GM12878 (cell line): ENCODE measurements at regions not wholly inside any gene's neighbourhood (a gene's known extent, or its start where the extent isn't known, plus 50 kb on each side); places are given as distances from the start of the nearest gene placed in this dataset.

ENCODE experiments used
- ATAC-seq: fragments of 200-7000 bp; cut with Tn5 transposase; 3 replicates; pipeline ENCODE4 v1.9.1; 2020; ENCODE audit warnings: mild to moderate bottlenecking, moderate library complexity
- BruUV-seq: library from RNA; stranded (reverse); fragments of 400-500 nt; replicated peaks from 2 replicates; lab custom pipeline; 2021; lab: Mats Ljungman, UMichigan
- CTCF ChIA-PET: fragments of 300-600 bp; sonication (Branson Sonifier 250); formaldehyde crosslinking; extraction: SDS; loops from one replicate; lab custom pipeline; 2021; ENCODE audit warnings: inconsistent platforms; lab: Yijun Ruan, JAX
- POLR2A ChIA-PET: fragments of 350-600 bp; formaldehyde crosslinking; extraction: SDS; loops from one replicate; lab custom pipeline; 2021; ENCODE audit warnings: inconsistent platforms; lab: Charles Lee
- RAD21 ChIA-PET: fragments of 300-600 bp; sonication (Branson Sonifier 250); formaldehyde crosslinking; loops from one replicate; lab custom pipeline; 2023; ENCODE audit warnings: antibody characterized with exemption; ENCODE audit not compliant: unreplicated experiment; lab: Charles Lee
- SMC1A ChIA-PET: fragments of 300-600 bp; sonication (Branson Sonifier 250); formaldehyde crosslinking; loops from one replicate; lab custom pipeline; 2023; ENCODE audit not compliant: unreplicated experiment, uncharacterized antibody; lab: Charles Lee
- DNase-seq: peaks from one replicate; pipeline ENCODE4 v3.0.0-alpha.2; 2011; ENCODE audit warnings: low read depth, low spot score
- FAIRE-seq: peaks from 3 replicates; lab custom pipeline; 2011; peaks lifted over from hg19 to GRCh38; lab: Jason Lieb, UNC
- H2AFZ ChIP-seq: 2 replicates; pipeline ENCODE4 v1.6.0; 2011; ENCODE audit warnings: low read depth, low read length, control low read depth; ENCODE audit not compliant: control insufficient read depth
- H3K27ac ChIP-seq: 2 replicates; pipeline ENCODE4 v1.5.1; 2011; ENCODE audit warnings: control low read depth; ENCODE audit not compliant: control insufficient read depth, insufficient read depth
- H3K27me3 ChIP-seq, 2 experiments: replicated peaks in 1 of 2; 2 replicates each; pipeline versions ENCODE4 v1.6.0 to v1.6.1; 2011; ENCODE audit warnings: low read length in 1 of 2; ENCODE audit not compliant: control insufficient read depth in 2 of 2, insufficient read depth in 2 of 2
- H3K36me3 ChIP-seq, 2 experiments: 2 replicates each; pipeline ENCODE4 v1.5.1; 2011; ENCODE audit warnings: low read length in 1 of 2; ENCODE audit not compliant: control insufficient read depth in 2 of 2, insufficient read depth in 2 of 2
- H3K4me1 ChIP-seq: 2 replicates; pipeline ENCODE4 v1.6.1; 2011; ENCODE audit warnings: mild to moderate bottlenecking, low read length, moderate library complexity, mixed read lengths; ENCODE audit not compliant: control insufficient read depth, insufficient read depth
- H3K4me2 ChIP-seq: 2 replicates; pipeline ENCODE4 v1.6.0; 2011; ENCODE audit warnings: control low read depth; ENCODE audit not compliant: control insufficient read depth, insufficient read depth
- H3K4me3 ChIP-seq: fragments of 200-600 bp; sonication (generic); 2 replicates; pipeline ENCODE4 v1.5.1; 2016
- H3K79me2 ChIP-seq: 2 replicates; pipeline ENCODE4 v1.6.0; 2011; ENCODE audit warnings: low read length; ENCODE audit not compliant: control insufficient read depth, insufficient read depth
- H3K9ac ChIP-seq: 2 replicates; pipeline ENCODE4 v1.8.0; 2011; ENCODE audit warnings: low read length, control low read depth, mixed read lengths; ENCODE audit not compliant: control insufficient read depth, insufficient read depth
- H3K9me3 ChIP-seq: replicated peaks from 3 replicates; pipeline ENCODE4 v1.5.1; 2011; ENCODE audit warnings: mild to moderate bottlenecking, low read length; ENCODE audit not compliant: control insufficient read depth, insufficient read depth
- H4K20me1 ChIP-seq: 2 replicates; pipeline ENCODE4 v1.6.0; 2011; ENCODE audit not compliant: control insufficient read depth, insufficient read depth
- ATF7 ChIP-seq: fragments of 450-650 bp; IDR thresholded peaks from 2 replicates; pipeline ENCODE4 v1.6.1; 2016; ENCODE audit warnings: low read depth, mild to moderate bottlenecking
- BACH1 ChIP-seq: fragments of 450-650 bp; IDR thresholded peaks from 2 replicates; pipeline ENCODE4 v1.6.1; 2017; ENCODE audit warnings: mild to moderate bottlenecking, borderline replicate concordance
- BCL3 ChIP-seq: IDR thresholded peaks from 2 replicates; pipeline ENCODE4 v1.6.1; 2011; ENCODE audit warnings: borderline replicate concordance, low read depth, mild to moderate bottlenecking, moderate library complexity, low read length; ENCODE audit not compliant: insufficient read depth, poor library complexity, severe bottlenecking
- BHLHE40 ChIP-seq, 2 experiments: fragments of 450-650 bp in 1 of 2; IDR thresholded peaks; 2 replicates each; pipeline ENCODE4 v1.6.1; 2011 to 2017; ENCODE audit warnings: low read depth in 2 of 2, borderline replicate concordance in 1 of 2, improper control_type of control experiment in 1 of 2, low read length in 1 of 2, mild to moderate bottlenecking in 1 of 2
- CEBPZ ChIP-seq: fragments of 150-350 bp; IDR thresholded peaks from 2 replicates; pipeline ENCODE4 v1.6.1; 2016; ENCODE audit warnings: low read depth, low read length
- E2F4 ChIP-seq: IDR thresholded peaks from 2 replicates; pipeline ENCODE4 v1.6.1; 2012; ENCODE audit warnings: low read depth, low read length, improper control_type of control experiment
- EP300 ChIP-seq, 2 experiments: fragments of 150-350 bp in 1 of 2; IDR thresholded peaks; 2 replicates each; pipeline ENCODE4 v1.6.1; 2011 to 2012; ENCODE audit warnings: low read depth in 2 of 2, low read length in 2 of 2, borderline replicate concordance in 1 of 2, improper control_type of control experiment in 1 of 2, inconsistent platforms in 1 of 2; ENCODE audit not compliant: control insufficient read depth in 1 of 2
- FOXM1 ChIP-seq: IDR thresholded peaks from 2 replicates; pipeline ENCODE4 v1.6.1; 2012; ENCODE audit warnings: low read depth, mild to moderate bottlenecking, inconsistent platforms, low read length, moderate library complexity
- MLLT1 ChIP-seq: fragments of 450-650 bp; IDR thresholded peaks from 2 replicates; pipeline ENCODE4 v1.6.1; 2016; ENCODE audit warnings: mild to moderate bottlenecking
- NKRF ChIP-seq: fragments of 450-650 bp; conservative IDR thresholded peaks from 2 replicates; pipeline ENCODE4 v1.6.1; 2017; ENCODE audit warnings: mild to moderate bottlenecking, moderate library complexity
- SP1 ChIP-seq: IDR thresholded peaks from one replicate; pipeline ENCODE4 v1.6.1; 2011; ENCODE audit warnings: low read depth, low read length
- TARDBP ChIP-seq: IDR thresholded peaks from 2 replicates; pipeline ENCODE4 v1.6.1; 2016; ENCODE audit warnings: borderline replicate concordance
- YY1 ChIP-seq: IDR thresholded peaks from 2 replicates; pipeline ENCODE4 v1.6.1; 2011; ENCODE audit warnings: low read depth, mild to moderate bottlenecking, low read length
- WGBS: methylation state at CpG from one replicate; pipeline ENCODE4 v1.1.6; 2016; ENCODE audit warnings: low lambda C conversion rate; ENCODE audit not compliant: insufficient replicate concordance, insufficient coverage; ENCODE audit errors: missing lambda C conversion rate; 5-methylcytosine and 5-hydroxymethylcytosine counted together
- in situ Hi-C: fragments of 300-500 bp; cut with MboI; formaldehyde crosslinking; loops from 9 replicates; pipeline ENCODE4 v1.14.3; 2018; ENCODE audit warnings: mixed read lengths
- intact Hi-C: fragments of 100-400 bp; cut with micrococcal nuclease; formaldehyde crosslinking; loops from one replicate; pipeline ENCODE4 v1.14.2; 2022; ENCODE audit not compliant: unreplicated experiment

- Histone ChIP-seq H3K79me2 (no peaks in the 10 kb centered on the region), H3K4me1 (no peaks in the 10 kb centered on the region), H3K36me3 (no peaks in the 10 kb centered on the region), H4K20me1 (no peaks in the 10 kb centered on the region), H3K27me3 (no peaks in the 10 kb centered on the region; a peak in 1 of 4 replicates), H3K4me2 (no peak overlapping the region), H3K9ac (no peak overlapping the region), H3K4me3 (no peak overlapping the region), H3K27ac (no peak overlapping the region), H2AFZ (no peak overlapping the region), H3K9me3 (no peaks in the 10 kb centered on the region)
- in situ Hi-C loops (no loop called here), intact Hi-C loops (no loop called here)
- ATAC-seq (no peak), FAIRE-seq (no peak), DNase-seq (no peak)
- WGBS: 54% methylated on average over 3 of the region's 3 CpGs
- SMC1A ChIA-PET: no interaction called here
- POLR2A ChIA-PET: interaction anchor here (0.6 to 0.7 kb wide), 2 partner anchors 8 to 11 kb away, joined by 3 to 5 read pairs; no protein-coding TSS in a partner anchor
- CTCF ChIA-PET: interaction anchor here (1.1 kb wide), 1 partner anchor 375 kb away, joined by 3 read pairs; no protein-coding TSS in a partner anchor
- TF ChIP-seq CEBPZ (no peak), SP1 (no peak), TARDBP (no peak), MLLT1 (no peak), FOXM1 (no peak), BCL3 (no peak), YY1 (no peak), EP300 (IDR thresholded peaks at IDR 0.05; ENCODE audit: borderline replicate concordance in 1 of 2, control insufficient read depth in 1 of 2, low read depth in 2 of 2, low read length in 2 of 2) (no peak), ATF7 (no peak), E2F4 (no peak), NKRF (no peak), BHLHE40 (IDR thresholded peaks at IDR 0.05; ENCODE audit: borderline replicate concordance in 1 of 2, low read depth in 2 of 2, low read length in 1 of 2) (no peak), BACH1 (no peak)
- no TSS peak for BruUV-seq
- RAD21 ChIA-PET: no interaction called here
These were observed 117.3 kb downstream of the RHOU start for GRCh38 chr1:228852511-228853088.
